GM19099 (cell line): ENCODE measurements at regions not wholly inside any gene's neighbourhood (a gene's known extent, or its start where the extent isn't known, plus 50 kb on each side); places are given as distances from the start of the nearest gene placed in this dataset.
A peak's percentile ranks its signal among the peaks of the same experiment; 100 is the strongest.

ENCODE experiments used
- POLR2A ChIP-seq: IDR thresholded peaks from 3 replicates; pipeline ENCODE4 v1.6.1; 2011; ENCODE audit warnings: low read depth; ENCODE audit not compliant: insufficient read length; ENCODE audit errors: extremely low read depth

- TF ChIP-seq POLR2A = no peak
These were observed 57.3 kb downstream of the HHEX start for GRCh38 chr10:92747066-92747465.

GRCh38 chr10:92747600-92747999, 57.8 kb downstream of the HHEX start:
- no peak for TF ChIP-seq POLR2A

- no peak for TF ChIP-seq POLR2A
These were observed 61.2 kb downstream of the HHEX start for GRCh38 chr10:92750791-92751533.

GRCh38 chr10:92751534-92751811, 61.7 kb downstream of the HHEX start:
- no peak for TF ChIP-seq POLR2A

GRCh38 chr10:92751827-92752226, 62.1 kb downstream of the HHEX start:
- TF ChIP-seq POLR2A = no peak

- no peak for TF ChIP-seq POLR2A
These were observed 64.1 kb downstream of the HHEX start for GRCh38 chr10:92753865-92754264.

GRCh38 chr10:92755725-92756124, 66.0 kb downstream of the HHEX start:
- TF ChIP-seq POLR2A = no peak

GRCh38 chr10:92756201-92757065, 66.7 kb downstream of the HHEX start:
- peak; percentile 6 for TF ChIP-seq POLR2A

- TF ChIP-seq POLR2A = no peak
These were observed 67.4 kb downstream of the HHEX start for GRCh38 chr10:92757066-92757710.

GRCh38 chr10:92757711-92758104, 68.0 kb downstream of the HHEX start:
- TF ChIP-seq POLR2A = no peak

- TF ChIP-seq POLR2A = no peak
These were observed 68.8 kb downstream of the HHEX start for GRCh38 chr10:92758594-92758993.

GRCh38 chr10:92760609-92761008, 70.9 kb downstream of the HHEX start:
- TF ChIP-seq POLR2A = no peak

GRCh38 chr10:92761571-92761970, 71.8 kb downstream of the HHEX start:
- TF ChIP-seq POLR2A = no peak

GRCh38 chr10:92763634-92764155, 73.9 kb downstream of the HHEX start:
- no peak for TF ChIP-seq POLR2A

- no peak for TF ChIP-seq POLR2A
These were observed 76.7 kb downstream of the HHEX start for GRCh38 chr10:92766451-92766850.
